NB4 (cell line): ENCODE measurements at regions not wholly inside any gene's neighbourhood (a gene's known extent, or its start where the extent isn't known, plus 50 kb on each side); places are given as distances from the start of the nearest gene placed in this dataset.

Experiments
- DNase-seq: peaks from one replicate; pipeline ENCODE4 v3.0.0; 2010; ENCODE audit warnings: low read depth
- H3K4me3 ChIP-seq: one replicate; pipeline ENCODE4 v1.5.1; 2011; ENCODE audit warnings: mild to moderate bottlenecking, low read depth, low read length, moderate library complexity
- MYC ChIP-seq: IDR thresholded peaks from 2 replicates; pipeline ENCODE4 v1.6.1; 2011; ENCODE audit warnings: low read depth, low read length
- POLR2A ChIP-seq: IDR thresholded peaks from 2 replicates; pipeline ENCODE4 v1.6.1; 2011; ENCODE audit warnings: mild to moderate bottlenecking; ENCODE audit not compliant: insufficient read length; ENCODE audit errors: extremely low read depth
- TF ChIP-seq, protein P1 (sequence below): IDR thresholded peaks from 2 replicates; pipeline ENCODE4 v1.6.1; 2011; ENCODE audit warnings: low read depth, low read length
- TF ChIP-seq, protein P2 (sequence below): IDR thresholded peaks from one replicate; pipeline ENCODE4 v1.5.1; 2012; ENCODE audit warnings: low read depth, low read length

- TF ChIP-seq, protein P1, sequence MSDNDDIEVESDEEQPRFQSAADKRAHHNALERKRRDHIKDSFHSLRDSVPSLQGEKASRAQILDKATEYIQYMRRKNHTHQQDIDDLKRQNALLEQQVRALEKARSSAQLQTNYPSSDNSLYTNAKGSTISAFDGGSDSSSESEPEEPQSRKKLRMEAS: no peak
- TF ChIP-seq MYC (no peak), POLR2A (no peak)
- TF ChIP-seq, protein P2, sequence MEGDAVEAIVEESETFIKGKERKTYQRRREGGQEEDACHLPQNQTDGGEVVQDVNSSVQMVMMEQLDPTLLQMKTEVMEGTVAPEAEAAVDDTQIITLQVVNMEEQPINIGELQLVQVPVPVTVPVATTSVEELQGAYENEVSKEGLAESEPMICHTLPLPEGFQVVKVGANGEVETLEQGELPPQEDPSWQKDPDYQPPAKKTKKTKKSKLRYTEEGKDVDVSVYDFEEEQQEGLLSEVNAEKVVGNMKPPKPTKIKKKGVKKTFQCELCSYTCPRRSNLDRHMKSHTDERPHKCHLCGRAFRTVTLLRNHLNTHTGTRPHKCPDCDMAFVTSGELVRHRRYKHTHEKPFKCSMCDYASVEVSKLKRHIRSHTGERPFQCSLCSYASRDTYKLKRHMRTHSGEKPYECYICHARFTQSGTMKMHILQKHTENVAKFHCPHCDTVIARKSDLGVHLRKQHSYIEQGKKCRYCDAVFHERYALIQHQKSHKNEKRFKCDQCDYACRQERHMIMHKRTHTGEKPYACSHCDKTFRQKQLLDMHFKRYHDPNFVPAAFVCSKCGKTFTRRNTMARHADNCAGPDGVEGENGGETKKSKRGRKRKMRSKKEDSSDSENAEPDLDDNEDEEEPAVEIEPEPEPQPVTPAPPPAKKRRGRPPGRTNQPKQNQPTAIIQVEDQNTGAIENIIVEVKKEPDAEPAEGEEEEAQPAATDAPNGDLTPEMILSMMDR: no peak
- H3K4me3 ChIP-seq: no peak overlapping the region
- DNase-seq: no peak
Observed at GRCh38 chr6:63442870-63443269, 123.1 kb upstream of the LGSN start.

GRCh38 chr6:63444768-63445167 is 125.0 kb upstream of the LGSN start:
- H3K4me3 ChIP-seq: no peak overlapping the region
- no peak for DNase-seq
- TF ChIP-seq, protein P1: no peak
- TF ChIP-seq POLR2A (no peak), MYC (no peak)
- TF ChIP-seq, protein P2: no peak

GRCh38 chr6:63446405-63446804 is 125.9 kb upstream of the LOC128125822 start:
- no peak overlapping the region for H3K4me3 ChIP-seq
- no peak for DNase-seq
- TF ChIP-seq MYC: no peak
- no peak for TF ChIP-seq POLR2A
- TF ChIP-seq, protein P1: no peak
- TF ChIP-seq, protein P2: no peak

DNA sequence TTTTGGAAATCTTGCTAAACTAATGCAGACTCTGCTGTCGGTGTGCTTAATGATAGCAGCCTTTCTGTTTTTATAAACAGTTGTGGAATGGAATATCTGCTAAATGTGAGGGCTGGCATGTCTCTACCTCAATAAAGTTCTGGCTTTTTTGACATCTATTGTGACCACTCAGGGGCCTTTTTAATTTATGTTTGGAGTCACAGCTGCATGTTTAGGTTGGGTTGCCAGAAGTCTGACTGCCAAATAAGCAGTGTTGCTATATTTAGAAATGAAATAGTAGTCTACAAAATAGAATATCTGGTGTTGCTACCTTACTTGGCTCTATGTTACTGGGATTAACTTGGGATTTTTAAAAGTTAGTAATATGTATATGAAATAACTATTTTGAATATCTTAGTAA is 125.1 kb upstream of the LOC128125822 start:
- no peak for TF ChIP-seq MYC
- TF ChIP-seq, protein P2: no peak
- TF ChIP-seq, protein P1: no peak
- TF ChIP-seq POLR2A: no peak
- H3K4me3 ChIP-seq: no peak overlapping the region
- DNase-seq: no peak

DNA sequence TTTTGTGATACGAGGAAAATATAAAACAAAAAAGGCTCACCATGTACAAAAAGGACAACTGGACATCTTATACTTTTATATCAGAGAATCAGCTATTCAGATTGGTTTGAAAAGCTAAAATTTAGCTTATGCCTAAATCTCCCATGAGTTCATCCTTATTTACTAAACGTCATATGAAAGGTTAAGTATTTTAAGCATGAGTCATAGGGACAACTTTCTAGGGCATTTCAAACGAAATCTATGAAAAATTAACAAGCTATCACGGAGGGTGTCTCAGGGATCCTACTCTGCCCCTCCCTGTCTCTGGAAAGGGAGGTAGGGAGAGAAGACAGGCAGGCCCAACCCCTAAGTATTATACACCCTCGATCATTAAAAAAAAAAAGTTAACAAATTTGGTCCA is 124.1 kb upstream of the LOC128125822 start:
- TF ChIP-seq, protein P1: no peak
- TF ChIP-seq, protein P2: no peak
- TF ChIP-seq MYC (no peak), POLR2A (no peak)
- no peak for DNase-seq
- no peak overlapping the region for H3K4me3 ChIP-seq

DNA sequence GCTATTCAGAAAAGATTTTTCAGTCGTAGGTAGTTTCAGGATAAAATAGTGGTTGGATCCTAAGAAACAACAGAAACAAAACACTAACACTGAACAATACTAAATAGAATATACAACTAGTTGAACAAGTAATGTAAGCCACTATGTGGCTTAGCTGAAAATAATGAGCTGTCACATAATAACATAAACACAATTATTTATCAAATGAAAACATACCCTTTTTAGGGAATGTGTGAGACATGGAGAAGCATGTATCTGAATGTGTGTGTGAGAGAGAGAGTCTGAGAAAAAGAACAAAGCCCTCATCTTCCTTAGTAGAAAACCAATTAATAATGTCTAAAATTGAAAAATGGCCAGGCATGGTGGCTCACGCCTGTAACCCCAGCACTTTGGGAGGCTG is 122.6 kb upstream of the LOC128125822 start:
- no peak for DNase-seq

More for the DNA sequence above, 122.6 kb upstream of the LOC128125822 start:
- H3K4me3 ChIP-seq: no peak overlapping the region
- TF ChIP-seq POLR2A (no peak), MYC (no peak)
- TF ChIP-seq, protein P1: no peak
- TF ChIP-seq, protein P2: no peak
